RWPE2 (cell line): ENCODE measurements at regions not wholly inside any gene's neighbourhood (a gene's known extent, or its start where the extent isn't known, plus 50 kb on each side); places are given as distances from the start of the nearest gene placed in this dataset.

Source experiments
- ATAC-seq: fragments of 200-7000 bp; cut with Tn5 transposase; 3 replicates; pipeline ENCODE4 v1.9.1; 2021; ENCODE audit warnings: low read depth
- DNase-seq: peaks from one replicate; pipeline ENCODE4 v3.0.0-alpha.2; 2020; ENCODE audit warnings: low spot score
- H3K27ac ChIP-seq: fragments of 450-650 bp; 2 replicates; pipeline ENCODE4 v1.5.1; 2017; ENCODE audit warnings: mild to moderate bottlenecking; ENCODE audit not compliant: poor library complexity, severe bottlenecking
- H3K27me3 ChIP-seq: fragments of 250-450 bp; sonication (Bioruptor Pico); 2 replicates; pipeline ENCODE4 v1.5.1; 2021; ENCODE audit warnings: mild to moderate bottlenecking, moderate library complexity; ENCODE audit not compliant: insufficient read depth, poor library complexity, severe bottlenecking
- H3K36me3 ChIP-seq: fragments of 250-450 bp; sonication (Bioruptor Pico); 2 replicates; pipeline ENCODE4 v1.5.1; 2020; ENCODE audit warnings: low read depth, mild to moderate bottlenecking, moderate library complexity
- H3K4me1 ChIP-seq: fragments of 250-450 bp; sonication (Bioruptor Pico); 2 replicates; pipeline ENCODE4 v1.5.1; 2021; ENCODE audit warnings: mild to moderate bottlenecking, moderate library complexity; ENCODE audit not compliant: insufficient read depth, poor library complexity, severe bottlenecking
- H3K4me3 ChIP-seq: fragments of 250-450 bp; sonication (Bioruptor Pico); 2 replicates; pipeline ENCODE4 v1.5.1; 2021; ENCODE audit warnings: mild to moderate bottlenecking, moderate library complexity; ENCODE audit not compliant: severe bottlenecking
- H3K9me3 ChIP-seq: fragments of 250-450 bp; sonication (Bioruptor Pico); 2 replicates; pipeline ENCODE4 v1.5.1; 2021; ENCODE audit warnings: mild to moderate bottlenecking, moderate library complexity; ENCODE audit not compliant: severe bottlenecking
- CTCF ChIP-seq: fragments of 450-650 bp; IDR thresholded peaks from one replicate; pipeline ENCODE4 v1.5.1; 2017; ENCODE audit warnings: mild to moderate bottlenecking, moderate library complexity; ENCODE audit not compliant: poor library complexity, severe bottlenecking

DNA sequence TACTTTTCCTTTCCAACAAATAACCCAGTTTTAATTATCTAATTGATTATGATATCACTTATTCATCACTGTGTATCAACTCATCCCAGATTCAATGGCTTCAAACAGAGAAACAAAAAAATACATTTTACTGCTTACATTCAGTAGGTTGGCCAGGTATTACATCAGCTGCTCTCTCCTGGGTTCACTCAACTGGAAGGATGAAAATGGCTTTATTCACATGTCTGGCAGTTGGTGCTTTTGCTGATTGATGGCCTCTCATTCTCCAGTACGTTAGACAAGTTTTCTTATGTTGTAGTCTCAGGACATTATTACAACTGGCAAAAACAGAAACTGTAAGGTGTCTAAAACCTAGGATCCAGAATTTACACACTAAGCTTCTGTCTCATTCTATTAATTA lies 811.0 kb upstream of the ALCAM start:
- TF ChIP-seq CTCF, result no peak
- no peak for ATAC-seq
- Histone ChIP-seq H3K27ac (no peak overlapping the region), H3K4me3 (no peak overlapping the region), H3K4me1 (no peaks in the 10 kb centered on the region), H3K9me3 (no peaks in the 10 kb centered on the region), H3K27me3 (no peaks in the 10 kb centered on the region), H3K36me3 (no peaks in the 10 kb centered on the region)
- DNase-seq, result no peak

GRCh38 chr3:104556372-104557078 lies 810.2 kb upstream of the ALCAM start:
- no peaks in the 10 kb centered on the region for H3K9me3 ChIP-seq
- no peaks in the 10 kb centered on the region for H3K36me3 ChIP-seq
- DNase-seq (no peak), ATAC-seq (no peak)
- H3K4me1 ChIP-seq, result no peaks in the 10 kb centered on the region
- TF ChIP-seq CTCF, result no peak
- H3K27me3 ChIP-seq, result no peaks in the 10 kb centered on the region
- no peak overlapping the region for H3K4me3 ChIP-seq
- H3K27ac ChIP-seq, result no peak overlapping the region

DNA sequence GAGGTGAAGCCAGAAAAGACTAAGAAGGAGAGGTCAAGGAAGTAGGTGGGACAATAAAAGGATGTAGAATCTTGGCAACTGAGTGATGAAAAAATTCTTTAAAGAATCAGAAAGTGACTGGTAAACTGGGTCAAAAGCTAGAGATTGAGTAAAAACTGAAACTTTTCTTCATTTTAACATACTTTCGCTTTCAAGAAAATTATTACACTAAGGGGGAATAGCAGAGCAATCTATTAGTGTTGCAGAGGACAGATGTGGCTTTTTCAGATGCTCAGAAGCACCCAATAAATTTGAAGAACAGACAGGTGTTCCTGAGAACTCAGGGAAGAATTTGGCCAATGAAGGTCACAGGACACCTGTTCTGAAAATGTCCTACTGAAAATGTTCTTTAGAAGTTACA lies 805.4 kb upstream of the ALCAM start:
- H3K36me3 ChIP-seq, result no peaks in the 10 kb centered on the region
- ATAC-seq (no peak), DNase-seq (no peak)
- no peak for TF ChIP-seq CTCF
- H3K9me3 ChIP-seq, result no peaks in the 10 kb centered on the region
- no peak overlapping the region for H3K4me3 ChIP-seq
- H3K4me1 ChIP-seq, result no peaks in the 10 kb centered on the region
- no peaks in the 10 kb centered on the region for H3K27me3 ChIP-seq
- no peak overlapping the region for H3K27ac ChIP-seq

DNA sequence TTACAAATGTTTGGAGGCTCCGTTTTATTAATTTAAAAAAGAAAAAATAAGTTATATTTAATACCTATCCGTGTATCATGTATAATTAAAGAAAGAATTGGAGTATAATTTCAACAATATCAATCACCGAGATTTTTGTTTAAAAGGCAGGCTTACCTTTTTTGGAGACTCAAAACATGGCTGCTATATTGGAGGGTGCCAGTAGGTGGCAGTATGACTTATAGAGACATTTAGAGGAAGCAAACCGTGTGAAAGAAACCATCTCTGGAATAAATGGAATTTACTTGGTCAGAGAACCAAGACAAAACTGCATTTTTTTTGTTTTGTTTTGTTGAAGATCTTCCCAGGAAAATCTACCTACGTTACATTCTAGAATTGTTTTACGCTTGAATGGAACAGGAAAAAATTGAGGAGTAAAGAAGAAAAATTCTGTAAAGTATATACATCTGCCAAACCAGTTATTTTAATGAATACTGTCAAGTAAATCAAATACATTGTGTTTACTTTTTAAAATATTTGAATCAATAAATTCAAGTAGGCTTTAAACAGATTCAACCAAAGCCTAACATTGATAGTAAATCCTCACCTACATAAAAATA lies 802.6 kb upstream of the ALCAM start:
- Histone ChIP-seq H3K4me1 (no peaks in the 10 kb centered on the region), H3K27me3 (no peaks in the 10 kb centered on the region), H3K4me3 (no peak overlapping the region), H3K27ac (no peak overlapping the region), H3K9me3 (no peaks in the 10 kb centered on the region), H3K36me3 (no peaks in the 10 kb centered on the region)
- TF ChIP-seq CTCF, result peak; percentile 82
- no peak for ATAC-seq
- no peak for DNase-seq

DNA sequence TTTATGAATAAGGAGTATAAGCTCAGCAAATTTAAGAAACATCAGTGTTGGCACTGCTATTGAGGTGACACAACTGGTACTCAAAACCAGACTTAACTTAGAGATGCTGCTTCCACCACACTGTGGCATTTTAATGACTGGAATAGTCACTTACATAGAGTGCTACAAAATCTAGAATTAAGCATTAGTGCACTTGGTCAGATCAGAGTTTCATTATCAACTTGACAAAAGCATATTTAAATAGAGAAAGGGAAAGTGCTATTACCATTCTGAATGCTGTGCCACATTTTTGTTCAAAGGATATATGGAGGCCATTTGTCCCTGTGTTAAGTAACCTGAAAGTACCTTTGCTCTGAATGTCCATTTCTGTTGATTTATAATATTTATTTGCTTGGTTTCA lies 800.7 kb upstream of the ALCAM start:
- H3K9me3 ChIP-seq, result no peaks in the 10 kb centered on the region
- no peaks in the 10 kb centered on the region for H3K4me1 ChIP-seq
- no peaks in the 10 kb centered on the region for H3K36me3 ChIP-seq
- ATAC-seq (no peak), DNase-seq (no peak)
- H3K27ac ChIP-seq, result no peak overlapping the region
- TF ChIP-seq CTCF, result no peak
- no peak overlapping the region for H3K4me3 ChIP-seq
- no peaks in the 10 kb centered on the region for H3K27me3 ChIP-seq
